Astrocyte (in vitro differentiated cells and primary cell): ENCODE measurements at regions not wholly inside any gene's neighbourhood (a gene's known extent, or its start where the extent isn't known, plus 50 kb on each side); places are given as distances from the start of the nearest gene placed in this dataset.
A peak's percentile ranks its signal among the peaks of the same experiment; 100 is the strongest.
"Not testable (repeated sequence)": the region's sequence is repeated elsewhere in the genome, so short reads cannot be mapped to it uniquely, and the experiment has no call there.

Source experiments
- DNase-seq: peaks from one replicate; pipeline ENCODE4 v3.0.0-alpha.2; 2010; ENCODE audit warnings: low read depth
- FAIRE-seq: peaks from 2 replicates; lab custom pipeline; 2011; peaks lifted over from hg19 to GRCh38; lab: Jason Lieb, UNC
- H2AFZ ChIP-seq: 2 replicates; pipeline ENCODE4 v1.6.0; 2012; ENCODE audit warnings: low read depth, low read length, inconsistent platforms
- H3K27ac ChIP-seq: 2 replicates; pipeline ENCODE4 v1.5.1; 2011; ENCODE audit warnings: low read depth, low read length, inconsistent platforms
- H3K27me3 ChIP-seq: 2 replicates; pipeline ENCODE4 v1.6.0; 2011; ENCODE audit warnings: low read length, inconsistent platforms; ENCODE audit not compliant: insufficient read depth
- H3K36me3 ChIP-seq: 2 replicates; pipeline ENCODE4 v1.5.1; 2011; ENCODE audit warnings: low read length, inconsistent platforms; ENCODE audit not compliant: insufficient read depth
- H3K4me1 ChIP-seq: 2 replicates; pipeline ENCODE4 v1.5.1; 2011; ENCODE audit warnings: low read length, inconsistent platforms; ENCODE audit not compliant: insufficient read depth
- H3K4me2 ChIP-seq: 2 replicates; pipeline ENCODE4 v1.6.0; 2012; ENCODE audit warnings: low read length, inconsistent platforms
- H3K4me3 ChIP-seq: 2 replicates; pipeline ENCODE4 v1.5.1; 2011; ENCODE audit warnings: low read depth, mild to moderate bottlenecking, low read length, inconsistent platforms; ENCODE audit not compliant: insufficient read depth
- H3K79me2 ChIP-seq: 2 replicates; pipeline ENCODE4 v1.6.0; 2012; ENCODE audit warnings: mild to moderate bottlenecking, low read length, inconsistent platforms; ENCODE audit not compliant: insufficient read depth
- H3K9ac ChIP-seq: 2 replicates; pipeline ENCODE4 v1.6.0; 2012; ENCODE audit warnings: mild to moderate bottlenecking, low read length, inconsistent platforms
- H3K9me3 ChIP-seq: 2 replicates; pipeline ENCODE4 v1.5.1; 2012; ENCODE audit warnings: low read depth, mild to moderate bottlenecking, low read length, inconsistent platforms; ENCODE audit not compliant: insufficient read depth
- H4K20me1 ChIP-seq: 2 replicates; pipeline ENCODE4 v1.6.0; 2012; ENCODE audit warnings: low read length, inconsistent platforms; ENCODE audit not compliant: insufficient read depth
- H3K27ac Mint-ChIP-seq: one replicate; pipeline ENCODE4 v1.8.0; 2021; ENCODE audit warnings: mild to moderate bottlenecking, mixed read lengths; ENCODE audit not compliant: unreplicated experiment
- H3K27me3 Mint-ChIP-seq: one replicate; pipeline ENCODE4 v1.8.0; 2021; ENCODE audit warnings: low read depth, mixed read lengths; ENCODE audit not compliant: unreplicated experiment
- H3K36me3 Mint-ChIP-seq: one replicate; pipeline ENCODE4 v1.8.0; 2021; ENCODE audit warnings: low read depth, mixed read lengths; ENCODE audit not compliant: unreplicated experiment
- H3K4me1 Mint-ChIP-seq: one replicate; pipeline ENCODE4 v1.8.0; 2021; ENCODE audit warnings: low read depth, mixed read lengths; ENCODE audit not compliant: unreplicated experiment
- H3K4me3 Mint-ChIP-seq: one replicate; pipeline ENCODE4 v1.8.0; 2021; ENCODE audit warnings: mild to moderate bottlenecking, moderate library complexity, mixed read lengths; ENCODE audit not compliant: unreplicated experiment
- H3K9me3 Mint-ChIP-seq: one replicate; pipeline ENCODE4 v1.8.0; 2021; ENCODE audit warnings: mild to moderate bottlenecking, mixed read lengths; ENCODE audit not compliant: unreplicated experiment
- CTCF ChIP-seq: IDR thresholded peaks from 2 replicates; pipeline ENCODE4 v1.5.1; 2011; ENCODE audit warnings: low read depth, mild to moderate bottlenecking, inconsistent platforms, low read length, moderate library complexity; ENCODE audit not compliant: insufficient read depth
- EZH2 ChIP-seq: IDR thresholded peaks from 2 replicates; pipeline ENCODE4 v1.6.1; 2012; ENCODE audit warnings: mild to moderate bottlenecking, low read length, inconsistent platforms; ENCODE audit not compliant: insufficient read depth

GRCh38 chr12:105523164-105524057 lies 192.9 kb downstream of the C12orf75 start:
- Mint-ChIP-seq H3K36me3 (no peaks in the 10 kb centered on the region), H3K27me3 (peaks cover 6% of the 10 kb centered on the region), H3K4me1 (peaks cover 17% of the 10 kb centered on the region), H3K4me3 (no peak overlapping the region), H3K9me3 (peaks cover 13% of the 10 kb centered on the region), H3K27ac (no peak overlapping the region)
- peak overlapping the region; percentile 63 for H3K4me2 ChIP-seq
- H4K20me1 ChIP-seq = no peaks in the 10 kb centered on the region
- H3K4me1 ChIP-seq = peaks cover 19% of the 10 kb centered on the region
- H3K4me3 ChIP-seq = no peak overlapping the region
- H3K9ac ChIP-seq = peak overlapping the region; percentile 64
- no peaks in the 10 kb centered on the region for H3K79me2 ChIP-seq
- DNase-seq = peak; percentile 95
- TF ChIP-seq CTCF (no peak), EZH2 (no peak)
- H3K36me3 ChIP-seq = no peaks in the 10 kb centered on the region
- no peaks in the 10 kb centered on the region for H3K9me3 ChIP-seq
- no peaks in the 10 kb centered on the region for H3K27me3 ChIP-seq
- peak; percentile 86 for FAIRE-seq
- H2AFZ ChIP-seq = peak overlapping the region; percentile 49
- peak overlapping the region; percentile 63 for H3K27ac ChIP-seq

GRCh38 chr12:105524961-105525360 lies 194.5 kb downstream of the C12orf75 start:
- no peak for TF ChIP-seq CTCF
- TF ChIP-seq EZH2 = no peak
- Histone ChIP-seq H3K9me3 (no peaks in the 10 kb centered on the region), H3K9ac (no peak overlapping the region), H4K20me1 (no peaks in the 10 kb centered on the region), H3K79me2 (no peaks in the 10 kb centered on the region), H3K4me2 (no peak overlapping the region), H3K27ac (no peak overlapping the region), H3K4me3 (no peak overlapping the region), H3K27me3 (no peaks in the 10 kb centered on the region), H2AFZ (no peak overlapping the region), H3K4me1 (peaks cover 19% of the 10 kb centered on the region), H3K36me3 (no peaks in the 10 kb centered on the region)
- no peak overlapping the region for H3K27ac Mint-ChIP-seq
- H3K4me3 Mint-ChIP-seq = no peak overlapping the region
- peaks cover 17% of the 10 kb centered on the region for H3K4me1 Mint-ChIP-seq
- no peak for FAIRE-seq
- peaks cover 6% of the 10 kb centered on the region for H3K27me3 Mint-ChIP-seq
- DNase-seq = peak; percentile 10
- H3K36me3 Mint-ChIP-seq = no peaks in the 10 kb centered on the region
- peaks cover 8% of the 10 kb centered on the region for H3K9me3 Mint-ChIP-seq

DNA sequence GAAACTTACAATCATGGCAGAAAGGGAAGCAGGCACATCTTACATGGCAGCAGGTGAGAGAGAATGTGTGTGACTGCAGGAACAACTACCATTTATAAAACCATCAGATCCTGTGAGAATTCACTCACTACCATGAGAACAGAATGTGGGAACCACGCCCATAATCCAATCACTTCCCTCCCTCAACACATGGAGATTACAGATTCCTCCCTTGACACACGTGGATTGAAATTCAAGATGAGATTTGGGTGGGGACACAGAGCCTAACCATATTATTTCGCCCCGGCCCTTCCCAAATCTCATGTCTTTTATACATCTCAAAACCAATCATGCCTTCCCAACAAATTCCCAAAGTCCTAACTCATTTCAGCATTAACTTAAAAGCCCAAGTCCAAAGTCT lies 203.6 kb downstream of the C12orf75 start:
- H3K9me3 Mint-ChIP-seq = peaks cover 35% of the 10 kb centered on the region
- H3K27ac Mint-ChIP-seq = no peak overlapping the region
- Histone ChIP-seq H3K27me3 (no peaks in the 10 kb centered on the region), H3K4me1 (no peaks in the 10 kb centered on the region), H3K9ac (no peak overlapping the region), H3K79me2 (no peaks in the 10 kb centered on the region), H3K9me3 (peaks cover 8% of the 10 kb centered on the region), H3K4me2 (no peak overlapping the region), H3K27ac (no peak overlapping the region), H2AFZ (no peak overlapping the region), H3K4me3 (no peak overlapping the region), H4K20me1 (no peaks in the 10 kb centered on the region), H3K36me3 (no peaks in the 10 kb centered on the region)
- H3K36me3 Mint-ChIP-seq = peaks cover 4% of the 10 kb centered on the region
- H3K4me3 Mint-ChIP-seq = no peak overlapping the region
- H3K27me3 Mint-ChIP-seq = peaks cover 2% of the 10 kb centered on the region
- no peak for FAIRE-seq
- TF ChIP-seq EZH2 (no peak), CTCF (no peak)
- H3K4me1 Mint-ChIP-seq = peaks cover 9% of the 10 kb centered on the region
- DNase-seq = no peak

DNA sequence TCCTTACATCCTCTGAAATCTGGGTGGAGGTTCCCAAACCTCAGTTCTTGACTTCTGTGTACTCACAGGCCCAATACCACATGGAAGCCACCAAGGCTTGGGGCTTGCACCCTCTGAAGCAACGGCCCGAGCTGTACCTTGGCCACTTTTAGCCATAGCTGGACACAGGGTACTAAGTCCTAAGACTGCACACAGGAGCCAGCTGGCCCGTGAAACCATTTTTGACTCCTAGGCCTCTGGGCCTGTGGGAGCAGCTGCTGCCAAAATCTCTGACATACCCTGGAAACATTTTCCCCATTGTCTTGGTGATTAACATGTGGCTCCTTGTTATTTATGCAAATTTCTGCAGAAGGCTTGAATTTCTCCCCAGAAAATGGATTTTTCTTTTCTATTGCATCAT lies 204.5 kb downstream of the C12orf75 start:
- H3K4me2 ChIP-seq, H3K27me3 ChIP-seq, H3K4me3 Mint-ChIP-seq, H3K27ac ChIP-seq, H2AFZ ChIP-seq, H3K27ac Mint-ChIP-seq, H3K36me3 ChIP-seq, H3K9me3 ChIP-seq, DNase-seq, H3K27me3 Mint-ChIP-seq, H3K4me1 ChIP-seq, H4K20me1 ChIP-seq, FAIRE-seq, H3K36me3 Mint-ChIP-seq, H3K4me3 ChIP-seq, H3K79me2 ChIP-seq, H3K9ac ChIP-seq: not testable (repeated sequence)
- Mint-ChIP-seq H3K9me3 (peaks cover 36% of the 10 kb centered on the region), H3K4me1 (peaks cover 14% of the 10 kb centered on the region)
